ENCODE measurements at regions not wholly inside any gene's neighbourhood (a gene's known extent, or its start where the extent isn't known, plus 50 kb on each side); places are given as distances from the start of the nearest gene placed in this dataset.

GRCh38 chr18:39698436-39698835, 2132.8 kb upstream of the CELF4 start:
- Histone ChIP-seq H3K4me3 (no peak overlapping the region), H3K4me1 (ENCODE audit: control insufficient read depth, insufficient read depth, low read length) (no peaks in the 10 kb centered on the region), H3K9ac (ENCODE audit: control insufficient read depth, insufficient read depth, low read length) (no peak overlapping the region), H3K36me3 (ENCODE audit: control insufficient read depth in 2 of 2, insufficient read depth in 2 of 2, low read length in 1 of 2) (no peaks in the 10 kb centered on the region), H3K27ac (ENCODE audit: control insufficient read depth, insufficient read depth) (no peak overlapping the region), H2AFZ (ENCODE audit: control insufficient read depth, low read depth, low read length) (no peak overlapping the region), H3K4me2 (ENCODE audit: control insufficient read depth, insufficient read depth) (no peak overlapping the region), H3K27me3 (replicated peaks in 1 of 2; ENCODE audit: control insufficient read depth in 2 of 2, insufficient read depth in 2 of 2, low read length in 1 of 2) (no peaks in the 10 kb centered on the region), H3K79me2 (ENCODE audit: control insufficient read depth, insufficient read depth, low read length) (no peaks in the 10 kb centered on the region), H3K9me3 (replicated peaks; ENCODE audit: control insufficient read depth, insufficient read depth, low read length) (no peaks in the 10 kb centered on the region), H4K20me1 (ENCODE audit: control insufficient read depth, insufficient read depth) (no peaks in the 10 kb centered on the region)
- CTCF ChIA-PET: no interaction called here
- no TSS peak for BruUV-seq (replicated peaks)
- WGBS (ENCODE audit: insufficient coverage, insufficient replicate concordance, low lambda C conversion rate, missing lambda C conversion rate): 8% methylated on average over 4 of the region's 4 CpGs
- no peak for TF ChIP-seq MLLT1 (IDR thresholded peaks at IDR 0.05)
- no peak for TF ChIP-seq NR2C1 (IDR thresholded peaks at IDR 0.05)
- TF ChIP-seq JUND (IDR thresholded peaks at IDR 0.05; ENCODE audit: low read depth, low read length): no peak
- no peak for TF ChIP-seq ZSCAN29 (IDR thresholded peaks at IDR 0.05)
- no peak for TF ChIP-seq BACH1 (IDR thresholded peaks at IDR 0.05; ENCODE audit: borderline replicate concordance)
- no peak for TF ChIP-seq SREBF2 (IDR thresholded peaks at IDR 0.05; ENCODE audit: low read length)
- no peak for TF ChIP-seq TCF7 (IDR thresholded peaks at IDR 0.05; ENCODE audit: borderline replicate concordance)
- intact Hi-C loops (cut with micrococcal nuclease; ENCODE audit: unreplicated experiment) (no loop called here), in situ Hi-C loops (cut with MboI) (no loop called here)
- SMC1A ChIA-PET (ENCODE audit: uncharacterized antibody, unreplicated experiment): interaction anchor here (0.8 kb wide), 1 partner anchor 16 kb away, joined by 3 read pairs; no protein-coding TSS in a partner anchor
- RAD21 ChIA-PET (ENCODE audit: unreplicated experiment): no interaction called here
- no peak for DNase-seq (ENCODE audit: low read depth, low spot score)
- POLR2A ChIA-PET: no interaction called here
- FAIRE-seq: no peak
- ATAC-seq: no peak

- DNase-seq (ENCODE audit: low read depth, low spot score) (no peak), ATAC-seq (no peak), FAIRE-seq (no peak)
- ChIA-PET RAD21 (ENCODE audit: unreplicated experiment) (no interaction called here), CTCF (no interaction called here), POLR2A (no interaction called here), SMC1A (ENCODE audit: uncharacterized antibody, unreplicated experiment) (interaction anchor here (0.7 kb wide), 1 partner anchor 467 kb away, joined by 5 read pairs; no protein-coding TSS in a partner anchor)
- Histone ChIP-seq H2AFZ (ENCODE audit: control insufficient read depth, low read depth, low read length) (no peak overlapping the region), H3K79me2 (ENCODE audit: control insufficient read depth, insufficient read depth, low read length) (no peaks in the 10 kb centered on the region), H3K4me2 (ENCODE audit: control insufficient read depth, insufficient read depth) (no peak overlapping the region), H3K9ac (ENCODE audit: control insufficient read depth, insufficient read depth, low read length) (no peak overlapping the region), H3K36me3 (ENCODE audit: control insufficient read depth in 2 of 2, insufficient read depth in 2 of 2, low read length in 1 of 2) (no peaks in the 10 kb centered on the region), H3K9me3 (replicated peaks; ENCODE audit: control insufficient read depth, insufficient read depth, low read length) (no peaks in the 10 kb centered on the region), H3K4me3 (no peak overlapping the region), H4K20me1 (ENCODE audit: control insufficient read depth, insufficient read depth) (no peaks in the 10 kb centered on the region), H3K27me3 (replicated peaks in 1 of 2; ENCODE audit: control insufficient read depth in 2 of 2, insufficient read depth in 2 of 2, low read length in 1 of 2) (no peaks in the 10 kb centered on the region), H3K27ac (ENCODE audit: control insufficient read depth, insufficient read depth) (no peak overlapping the region), H3K4me1 (ENCODE audit: control insufficient read depth, insufficient read depth, low read length) (no peaks in the 10 kb centered on the region)
- in situ Hi-C loops (cut with MboI) (no loop called here), intact Hi-C loops (cut with micrococcal nuclease; ENCODE audit: unreplicated experiment) (no loop called here)
- WGBS (ENCODE audit: insufficient coverage, insufficient replicate concordance, low lambda C conversion rate, missing lambda C conversion rate): 36% methylated on average over 1 of the region's 1 CpG
- no TSS peak for BruUV-seq (replicated peaks)
- TF ChIP-seq IRF3 (IDR thresholded peaks at IDR 0.05) (no peak), CREB1 (IDR thresholded peaks at IDR 0.05; ENCODE audit: low read depth) (no peak), PML (IDR thresholded peaks at IDR 0.05; ENCODE audit: low read length) (no peak), ZBED1 (IDR thresholded peaks at IDR 0.05; ENCODE audit: borderline replicate concordance) (no peak), NR2C2 (IDR thresholded peaks at IDR 0.05; ENCODE audit: borderline replicate concordance, control insufficient read depth, insufficient read length, low read depth) (no peak), BACH1 (IDR thresholded peaks at IDR 0.05; ENCODE audit: borderline replicate concordance) (no peak), NFYB (IDR thresholded peaks at IDR 0.05; ENCODE audit: insufficient read depth, low read depth, low read length) (no peak), CHD2 (IDR thresholded peaks at IDR 0.05; ENCODE audit: borderline replicate concordance, low read depth, low read length) (no peak), CBX5 (IDR thresholded peaks at IDR 0.05; ENCODE audit: low read depth) (no peak), ZNF217 (IDR thresholded peaks at IDR 0.05) (no peak)
Observed at GRCh38 chr18:39693359-39693758, 2127.8 kb upstream of the CELF4 start.

Measured in GM12878 (cell line).